IMR-90 (cell line): ENCODE measurements at regions not wholly inside any gene's neighbourhood (a gene's known extent, or its start where the extent isn't known, plus 50 kb on each side); places are given as distances from the start of the nearest gene placed in this dataset.

ENCODE experiments used
- ATAC-seq: fragments of 200-7000 bp; cut with Tn5 transposase; 2 replicates; pipeline ENCODE4 v1.9.1; 2020; ENCODE audit warnings: low read depth, mild to moderate bottlenecking, moderate library complexity
- BruUV-seq: library from RNA; stranded (reverse); fragments of 400-500 nt; replicated peaks from 2 replicates; lab custom pipeline; 2021; lab: Mats Ljungman, UMichigan
- CTCF ChIA-PET: fragments of 300-600 bp; formaldehyde crosslinking; extraction: SDS; loops from one replicate; lab custom pipeline; 2021; ENCODE audit warnings: antibody characterized with exemption; lab: Yijun Ruan, JAX
- POLR2A ChIA-PET: fragments of 300-600 bp; sonication (Branson Sonifier 250); formaldehyde crosslinking; loops from one replicate; lab custom pipeline; 2022; ENCODE audit warnings: antibody characterized with exemption; ENCODE audit not compliant: unreplicated experiment; lab: Charles Lee
- DNase-seq: peaks from one replicate; pipeline ENCODE4 v3.0.0; 2013
- H2AFZ ChIP-seq: replicated peaks from 2 replicates; pipeline ENCODE3; 2013; ENCODE audit warnings: low read length, mild to moderate bottlenecking; ENCODE audit not compliant: poor library complexity
- H2AK5ac ChIP-seq: 2 replicates; pipeline ENCODE4 v1.6.1; 2013; ENCODE audit warnings: low read depth, low read length, inconsistent platforms
- H2AK9ac ChIP-seq: replicated peaks from 2 replicates; pipeline ENCODE3; 2013; ENCODE audit warnings: mild to moderate bottlenecking, low read depth, low read length, moderate library complexity; ENCODE audit not compliant: poor library complexity
- H2BK120ac ChIP-seq: 2 replicates; pipeline ENCODE4 v1.6.1; 2013; ENCODE audit warnings: low read depth, low read length, inconsistent platforms
- H2BK15ac ChIP-seq: 3 replicates; pipeline ENCODE4 v1.6.1; 2013; ENCODE audit warnings: low read depth, low read length, inconsistent platforms
- H2BK20ac ChIP-seq: 2 replicates; pipeline ENCODE4 v1.6.1; 2013; ENCODE audit warnings: low read depth, mild to moderate bottlenecking, inconsistent platforms, low read length, moderate library complexity
- H2BK5ac ChIP-seq: 2 replicates; pipeline ENCODE4 v1.6.1; 2013; ENCODE audit warnings: mild to moderate bottlenecking, low read depth, low read length, inconsistent platforms; ENCODE audit not compliant: poor library complexity, severe bottlenecking
- H3K14ac ChIP-seq: replicated peaks from 2 replicates; pipeline ENCODE4 v1.6.1; 2013; ENCODE audit warnings: low read depth, low read length, inconsistent platforms
- H3K18ac ChIP-seq: 2 replicates; pipeline ENCODE4 v1.6.1; 2013; ENCODE audit warnings: low read depth, low read length, control low read depth
- H3K23ac ChIP-seq: 2 replicates; pipeline ENCODE4 v1.6.1; 2013; ENCODE audit warnings: low read depth, low read length, inconsistent platforms
- H3K27ac ChIP-seq: 2 replicates; pipeline ENCODE4 v1.5.1; 2013; ENCODE audit warnings: mild to moderate bottlenecking, control low read depth, low read length; ENCODE audit not compliant: insufficient read depth
- H3K27me3 ChIP-seq: 2 replicates; pipeline ENCODE4 v1.6.1; 2013; ENCODE audit warnings: low read length; ENCODE audit not compliant: control insufficient read depth, insufficient read depth
- H3K36me3 ChIP-seq: 2 replicates; pipeline ENCODE4 v1.6.1; 2013; ENCODE audit warnings: low read length, mixed read lengths; ENCODE audit not compliant: control insufficient read depth, insufficient read depth
- H3K4ac ChIP-seq: 2 replicates; pipeline ENCODE4 v1.6.1; 2013; ENCODE audit warnings: low read depth, low read length, inconsistent platforms
- H3K4me1 ChIP-seq: 2 replicates; pipeline ENCODE4 v1.6.1; 2013; ENCODE audit warnings: low read length, mixed read lengths; ENCODE audit not compliant: control insufficient read depth, insufficient read depth
- H3K4me2 ChIP-seq: 2 replicates; pipeline ENCODE4 v1.6.1; 2013; ENCODE audit warnings: low read depth, mild to moderate bottlenecking, control low read depth, low read length, moderate library complexity
- H3K4me3 ChIP-seq: 2 replicates; pipeline ENCODE4 v1.5.1; 2013; ENCODE audit warnings: low read depth, mild to moderate bottlenecking, control low read depth, low read length, moderate library complexity; ENCODE audit not compliant: insufficient read depth
- H3K56ac ChIP-seq: 2 replicates; pipeline ENCODE4 v1.6.1; 2013; ENCODE audit warnings: low read length, inconsistent platforms; ENCODE audit not compliant: insufficient read depth; ENCODE audit errors: extremely low read depth
- H3K79me1 ChIP-seq, 2 experiments: 2 replicates each; pipeline ENCODE4 v1.6.1; 2013; ENCODE audit warnings: low read length in 2 of 2, inconsistent platforms in 1 of 2, low read depth in 1 of 2
- H3K9ac ChIP-seq: 2 replicates; pipeline ENCODE4 v1.6.1; 2013; ENCODE audit warnings: low read depth, low read length, control low read depth
- H3K9me1 ChIP-seq: 2 replicates; pipeline ENCODE4 v1.6.1; 2013; ENCODE audit warnings: low read length, inconsistent platforms; ENCODE audit not compliant: insufficient read depth
- H3K9me3 ChIP-seq: 2 replicates; pipeline ENCODE4 v1.6.1; 2013; ENCODE audit warnings: low read length; ENCODE audit not compliant: control insufficient read depth, insufficient read depth
- H4K20me1 ChIP-seq: 2 replicates; pipeline ENCODE4 v1.6.1; 2013; ENCODE audit warnings: low read length, inconsistent platforms; ENCODE audit not compliant: insufficient read depth
- H4K5ac ChIP-seq: 2 replicates; pipeline ENCODE4 v1.6.1; 2013; ENCODE audit warnings: mild to moderate bottlenecking, low read depth, low read length, control low read depth
- H4K8ac ChIP-seq, 2 experiments: 2 replicates each; pipeline ENCODE4 v1.6.1; 2013; ENCODE audit warnings: low read depth in 2 of 2, low read length in 2 of 2, control low read depth in 1 of 2, inconsistent platforms in 1 of 2
- H4K91ac ChIP-seq: 2 replicates; pipeline ENCODE4 v1.6.1; 2013; ENCODE audit warnings: low read depth, low read length, inconsistent platforms; ENCODE audit not compliant: insufficient read depth
- BHLHE40 ChIP-seq: fragments of 150-350 bp; IDR thresholded peaks from 2 replicates; pipeline ENCODE4 v1.6.1; 2016; ENCODE audit warnings: mild to moderate bottlenecking, low read depth, low read length
- CEBPB ChIP-seq: IDR thresholded peaks from 2 replicates; pipeline ENCODE4 v1.6.1; 2012; ENCODE audit warnings: low read depth, low read length, improper control_type of control experiment
- CHD1 ChIP-seq: IDR thresholded peaks from 2 replicates; pipeline ENCODE4 v1.6.1; 2012; ENCODE audit warnings: low read depth, low read length, improper control_type of control experiment
- ELK1 ChIP-seq: fragments of 150-350 bp; IDR thresholded peaks from 2 replicates; pipeline ENCODE4 v1.6.1; 2016; ENCODE audit warnings: low read depth, mild to moderate bottlenecking, low read length, moderate library complexity, borderline replicate concordance
- FOS ChIP-seq: fragments of 150-350 bp; IDR thresholded peaks from 2 replicates; pipeline ENCODE4 v1.6.1; 2016; ENCODE audit warnings: low read depth, low read length
- MAFK ChIP-seq: IDR thresholded peaks from 2 replicates; pipeline ENCODE4 v1.6.1; 2012; ENCODE audit warnings: low read depth, low read length, improper control_type of control experiment
- MAZ ChIP-seq: IDR thresholded peaks from 2 replicates; pipeline ENCODE4 v1.6.1; 2012; ENCODE audit warnings: low read depth, mild to moderate bottlenecking, low read length, improper control_type of control experiment, moderate library complexity, borderline replicate concordance
- MXI1 ChIP-seq: IDR thresholded peaks from 2 replicates; pipeline ENCODE4 v1.6.1; 2012; ENCODE audit warnings: low read depth, mild to moderate bottlenecking, low read length, moderate library complexity, borderline replicate concordance
- NFE2L2 ChIP-seq: fragments of 150-350 bp; IDR thresholded peaks from 2 replicates; pipeline ENCODE4 v1.6.1; 2016; ENCODE audit warnings: low read depth, mild to moderate bottlenecking, low read length
- POLR2A ChIP-seq: IDR thresholded peaks from 2 replicates; pipeline ENCODE4 v1.6.1; 2012; ENCODE audit warnings: mild to moderate bottlenecking, low read depth, low read length
- RAD21 ChIP-seq: IDR thresholded peaks from 2 replicates; pipeline ENCODE4 v1.6.1; 2012; ENCODE audit warnings: low read length, improper control_type of control experiment
- RCOR1 ChIP-seq: IDR thresholded peaks from 2 replicates; pipeline ENCODE4 v1.6.1; 2012; ENCODE audit warnings: mild to moderate bottlenecking, low read length, improper control_type of control experiment; ENCODE audit not compliant: insufficient replicate concordance
- RFX5 ChIP-seq: IDR thresholded peaks from 2 replicates; pipeline ENCODE4 v1.8.0; 2012; ENCODE audit warnings: low read depth, mild to moderate bottlenecking, low read length, moderate library complexity
- SMC3 ChIP-seq: fragments of 150-350 bp; IDR thresholded peaks from 2 replicates; pipeline ENCODE4 v1.6.1; 2016; ENCODE audit warnings: low read depth, mild to moderate bottlenecking, antibody characterized with exemption, low read length, moderate library complexity
- WGBS, 2 experiments: methylation state at CpG; one replicate each; pipeline versions ENCODE4 v1.1.5 to v1.1.7; 2013; ENCODE audit warnings: missing lambda C conversion rate in 2 of 2; ENCODE audit not compliant: insufficient read length in 1 of 2; ENCODE audit errors: extremely low coverage in 2 of 2; 5-methylcytosine and 5-hydroxymethylcytosine counted together
- dilution Hi-C: fragments of 300-500 bp; cut with HindIII; formaldehyde crosslinking; loops from one replicate; pipeline ENCODE4 v1.14.3; 2018; ENCODE audit warnings: low sequenced_read_pairs; ENCODE audit not compliant: unreplicated experiment
- in situ Hi-C: fragments of 300-500 bp; cut with MboI; formaldehyde crosslinking; loops from 3 replicates; pipeline ENCODE4 v1.14.3; 2019; ENCODE audit warnings: low sequenced_read_pairs, inconsistent platforms, mixed read lengths
- intact Hi-C: fragments of 100-400 bp; cut with micrococcal nuclease; formaldehyde crosslinking; loops from 2 replicates; pipeline ENCODE4 v1.10.0; 2022
- TF ChIP-seq, protein P1 (sequence below): fragments of 150-350 bp; IDR thresholded peaks from 2 replicates; pipeline ENCODE4 v1.6.1; 2017; ENCODE audit warnings: mild to moderate bottlenecking, antibody characterized with exemption, low read length, low read depth
- TF ChIP-seq, protein P2 (sequence below): conservative IDR thresholded peaks from 2 replicates; pipeline ENCODE4 v1.5.1; 2012; ENCODE audit warnings: mild to moderate bottlenecking, low read depth, low read length, improper control_type of control experiment

DNA sequence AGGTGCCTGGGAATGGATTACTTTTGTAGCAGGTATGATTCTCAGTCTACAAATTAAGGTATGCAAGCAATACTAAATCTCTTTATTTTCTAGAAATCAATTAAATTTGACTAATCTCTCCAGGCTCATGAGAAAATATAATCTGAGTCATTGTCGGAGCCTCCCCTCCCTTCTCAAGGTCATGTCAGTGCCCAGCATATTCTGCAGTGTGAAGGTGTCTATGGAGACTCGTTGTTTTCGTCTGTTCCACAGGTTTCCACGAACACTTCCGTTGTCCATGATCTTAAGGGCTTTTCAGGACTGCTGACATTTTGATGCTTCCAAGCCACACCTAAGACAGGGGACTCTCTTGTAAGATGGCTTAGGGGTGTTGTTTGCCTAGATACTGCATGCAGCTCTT, 56.6 kb upstream of the SCOC start:
- dilution Hi-C loops, result no loop called here
- H2BK120ac ChIP-seq, result no peak overlapping the region
- H3K27me3 ChIP-seq, result no peaks in the 10 kb centered on the region
- no peak overlapping the region for H3K4me2 ChIP-seq
- no peak overlapping the region for H3K14ac ChIP-seq
- POLR2A ChIA-PET, result no interaction called here
- H2AK9ac ChIP-seq, result no peak overlapping the region
- intact Hi-C loops, result no loop called here
- in situ Hi-C loops, result no loop called here
- H3K4ac ChIP-seq, result no peak overlapping the region
- H3K36me3 ChIP-seq, result no peaks in the 10 kb centered on the region
- H3K27ac ChIP-seq, result no peak overlapping the region
- H3K56ac ChIP-seq, result no peak overlapping the region
- no peak overlapping the region for H4K8ac ChIP-seq
- peak overlapping the region; percentile 9; the same call in 1 of the 2 replicates for H2BK20ac ChIP-seq
- no peak overlapping the region for H4K5ac ChIP-seq
- H3K79me1 ChIP-seq, result no peaks in the 10 kb centered on the region
- H4K20me1 ChIP-seq, result no peaks in the 10 kb centered on the region
- CTCF ChIA-PET, result interaction anchor here (0.6 to 0.7 kb wide), 2 partner anchors 8 to 660 kb away, joined by 3 to 7 read pairs; no protein-coding TSS in a partner anchor
- H3K23ac ChIP-seq, result no peak overlapping the region; the same call in 1 of the 2 replicates
- H3K4me1 ChIP-seq, result 0 out of 2 replicates have a peak, but pooled peaks cover 2% of the 10 kb centered on the region
- no peaks in the 10 kb centered on the region for H3K9me1 ChIP-seq
- no peak overlapping the region for H2AFZ ChIP-seq
- no CpG with 5 or more reads among the region's 5 CpGs for WGBS, 2 experiments
- H4K91ac ChIP-seq, result no peak overlapping the region
- no peak for TF ChIP-seq POLR2A
- TF ChIP-seq CEBPB, result no peak
- TF ChIP-seq, protein P1, sequence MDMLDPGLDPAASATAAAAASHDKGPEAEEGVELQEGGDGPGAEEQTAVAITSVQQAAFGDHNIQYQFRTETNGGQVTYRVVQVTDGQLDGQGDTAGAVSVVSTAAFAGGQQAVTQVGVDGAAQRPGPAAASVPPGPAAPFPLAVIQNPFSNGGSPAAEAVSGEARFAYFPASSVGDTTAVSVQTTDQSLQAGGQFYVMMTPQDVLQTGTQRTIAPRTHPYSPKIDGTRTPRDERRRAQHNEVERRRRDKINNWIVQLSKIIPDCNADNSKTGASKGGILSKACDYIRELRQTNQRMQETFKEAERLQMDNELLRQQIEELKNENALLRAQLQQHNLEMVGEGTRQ, result no peak
- TF ChIP-seq CHD1, result no peak
- no peak for TF ChIP-seq NFE2L2
- TF ChIP-seq BHLHE40, result no peak
- no peak for TF ChIP-seq MXI1
- TF ChIP-seq RCOR1, result no peak
- TF ChIP-seq FOS, result no peak
- TF ChIP-seq ELK1, result no peak
- TF ChIP-seq RFX5, result no peak
- TF ChIP-seq SMC3, result no peak
- no peak for TF ChIP-seq RAD21
- TF ChIP-seq MAFK, result no peak
- TF ChIP-seq MAZ, result no peak
- TF ChIP-seq, protein P2, sequence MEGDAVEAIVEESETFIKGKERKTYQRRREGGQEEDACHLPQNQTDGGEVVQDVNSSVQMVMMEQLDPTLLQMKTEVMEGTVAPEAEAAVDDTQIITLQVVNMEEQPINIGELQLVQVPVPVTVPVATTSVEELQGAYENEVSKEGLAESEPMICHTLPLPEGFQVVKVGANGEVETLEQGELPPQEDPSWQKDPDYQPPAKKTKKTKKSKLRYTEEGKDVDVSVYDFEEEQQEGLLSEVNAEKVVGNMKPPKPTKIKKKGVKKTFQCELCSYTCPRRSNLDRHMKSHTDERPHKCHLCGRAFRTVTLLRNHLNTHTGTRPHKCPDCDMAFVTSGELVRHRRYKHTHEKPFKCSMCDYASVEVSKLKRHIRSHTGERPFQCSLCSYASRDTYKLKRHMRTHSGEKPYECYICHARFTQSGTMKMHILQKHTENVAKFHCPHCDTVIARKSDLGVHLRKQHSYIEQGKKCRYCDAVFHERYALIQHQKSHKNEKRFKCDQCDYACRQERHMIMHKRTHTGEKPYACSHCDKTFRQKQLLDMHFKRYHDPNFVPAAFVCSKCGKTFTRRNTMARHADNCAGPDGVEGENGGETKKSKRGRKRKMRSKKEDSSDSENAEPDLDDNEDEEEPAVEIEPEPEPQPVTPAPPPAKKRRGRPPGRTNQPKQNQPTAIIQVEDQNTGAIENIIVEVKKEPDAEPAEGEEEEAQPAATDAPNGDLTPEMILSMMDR, result no peak
- no peak overlapping the region for H2BK5ac ChIP-seq
- H2AK5ac ChIP-seq, result no peak overlapping the region
- H3K4me3 ChIP-seq, result no peak overlapping the region
- no peak overlapping the region for H2BK15ac ChIP-seq
- DNase-seq, result no peak
- H3K9me3 ChIP-seq, result peaks cover 1% of the 10 kb centered on the region; the same call in 1 of the 2 replicates
- ATAC-seq, result no peak
- H3K18ac ChIP-seq, result no peak overlapping the region
- H3K9ac ChIP-seq, result no peak overlapping the region
- BruUV-seq, result no TSS peak
